GDM1 (cell line): ENCODE measurements at regions not wholly inside any gene's neighbourhood (a gene's known extent, or its start where the extent isn't known, plus 50 kb on each side); places are given as distances from the start of the nearest gene placed in this dataset.
"Not testable (repeated sequence)": the region's sequence is repeated elsewhere in the genome, so short reads cannot be mapped to it uniquely, and the experiment has no call there.

ENCODE experiments used
- DNase-seq: peaks from one replicate; lab custom pipeline; 2025; lab: John Stamatoyannopoulos, UW

DNA sequence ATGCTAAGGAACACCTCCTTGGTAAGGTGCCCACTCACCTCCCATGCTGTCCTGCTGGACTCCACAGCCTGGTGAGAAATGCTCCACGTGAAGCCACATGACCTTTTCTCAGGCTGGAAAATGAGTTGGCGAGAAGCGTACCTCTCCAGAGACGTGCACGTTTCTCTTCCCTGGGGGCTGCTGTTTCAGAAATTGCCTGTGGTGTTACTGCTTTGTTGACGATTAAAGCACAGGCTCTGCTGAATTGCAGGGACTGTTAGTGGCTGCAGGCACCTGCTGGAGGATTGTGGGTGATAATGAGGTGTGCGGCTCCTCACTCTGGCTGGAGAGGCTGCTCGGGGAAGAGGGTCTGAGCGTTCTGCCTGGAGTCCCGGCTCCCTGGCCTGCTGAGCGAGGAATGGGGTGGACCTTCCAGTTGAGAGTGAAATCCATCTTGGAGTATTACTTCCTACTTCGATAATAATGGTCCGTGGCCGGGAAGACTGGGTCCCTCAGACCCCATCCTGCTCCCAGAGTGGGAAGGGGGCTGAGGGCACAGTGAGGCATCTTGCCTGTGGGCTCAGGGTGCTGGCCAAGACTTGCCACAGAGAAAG is 199.3 kb upstream of the HDAC4 start:
- DNase-seq = no peak

DNA sequence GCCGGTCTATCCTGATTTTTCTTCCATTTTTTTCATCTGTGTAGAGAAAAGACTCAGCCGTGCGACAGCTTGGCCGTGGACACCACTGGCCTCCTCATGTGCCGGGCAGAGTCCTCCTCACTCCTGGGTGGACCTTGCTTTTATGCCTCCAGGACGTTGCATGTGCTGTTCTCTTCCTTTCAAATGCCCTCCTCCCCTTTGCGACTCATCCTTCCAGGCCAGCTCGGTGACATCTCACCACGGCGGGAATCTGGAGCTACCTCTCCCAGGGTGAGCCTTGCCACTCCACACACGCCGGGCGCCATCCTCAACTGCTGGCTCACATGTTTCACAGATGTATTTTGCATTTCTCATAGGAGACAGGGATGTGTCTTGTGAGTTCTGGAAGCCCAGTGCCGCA is 198.5 kb upstream of the HDAC4 start:
- DNase-seq = no peak

DNA sequence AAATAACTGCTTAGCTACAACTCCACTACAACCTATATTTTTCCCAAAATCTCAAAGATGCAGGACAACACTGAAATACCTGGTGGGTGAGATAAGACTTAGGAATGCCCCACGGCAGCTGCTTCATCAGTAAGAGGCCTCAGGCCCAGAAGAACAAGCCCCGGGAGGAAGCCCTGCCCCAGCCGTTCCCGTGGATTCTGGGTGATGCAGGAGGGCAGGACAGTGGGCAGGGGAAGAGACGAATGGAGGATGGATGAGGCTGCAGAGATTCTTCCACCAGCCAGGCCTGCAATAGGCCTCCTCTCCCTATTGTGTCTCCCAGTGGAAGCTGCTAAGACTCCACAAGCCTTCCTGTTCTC is 197.9 kb upstream of the HDAC4 start:
- DNase-seq = no peak

DNA sequence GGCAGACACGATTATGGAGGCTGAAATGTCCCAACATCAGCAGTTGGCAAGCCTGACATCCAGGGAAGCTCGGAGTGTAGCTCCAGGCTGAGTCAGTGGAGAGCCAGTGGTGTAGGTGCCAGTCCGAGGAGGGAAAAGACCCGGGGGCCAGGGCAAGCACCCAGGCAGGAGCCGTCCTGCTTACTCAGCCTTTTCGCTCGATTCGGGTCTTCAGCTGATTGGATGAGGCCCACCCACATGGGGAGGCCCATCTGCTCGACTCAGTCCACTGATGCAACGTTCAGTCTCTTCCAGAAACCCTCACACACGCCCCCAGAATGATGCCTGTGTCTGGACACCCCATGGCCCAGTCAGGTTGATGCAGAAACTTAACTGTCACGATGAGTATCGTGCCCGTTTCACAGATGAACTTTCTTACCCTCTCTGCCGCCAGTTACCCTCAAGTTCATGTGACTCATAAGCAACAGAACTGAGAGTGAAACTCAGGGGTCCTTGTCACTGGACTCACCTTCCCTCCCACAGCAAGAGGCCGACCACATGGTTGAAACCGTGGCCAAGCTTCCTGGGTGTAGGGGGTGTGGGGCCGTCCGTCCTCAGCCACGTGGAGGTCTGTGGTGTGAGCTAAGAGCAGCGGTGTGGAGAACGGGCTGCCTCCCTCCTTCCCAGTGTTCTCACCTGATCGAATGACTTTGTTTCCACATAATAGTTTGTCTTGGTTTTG is 197.4 kb upstream of the HDAC4 start:
- no peak for DNase-seq

DNA sequence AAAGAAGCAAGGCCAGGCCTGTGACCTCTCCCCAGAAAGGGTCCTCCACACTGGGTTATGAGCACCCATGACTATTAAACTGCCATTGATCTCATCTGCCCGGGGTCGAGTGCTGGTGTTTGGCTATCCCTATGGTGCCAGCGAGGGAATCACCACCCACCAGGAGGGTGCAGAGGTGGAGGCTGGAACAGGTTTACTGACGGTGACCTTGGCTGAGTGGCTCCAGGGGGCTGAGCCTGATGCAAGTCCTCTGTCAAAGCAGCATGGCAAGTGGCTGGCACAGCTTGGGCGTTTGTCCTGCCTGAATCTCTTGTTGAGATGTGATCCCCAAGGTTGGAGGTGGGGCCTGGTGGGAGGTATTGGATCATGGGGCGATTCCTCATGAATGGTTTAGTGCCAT is 196.4 kb upstream of the HDAC4 start:
- no peak for DNase-seq

DNA sequence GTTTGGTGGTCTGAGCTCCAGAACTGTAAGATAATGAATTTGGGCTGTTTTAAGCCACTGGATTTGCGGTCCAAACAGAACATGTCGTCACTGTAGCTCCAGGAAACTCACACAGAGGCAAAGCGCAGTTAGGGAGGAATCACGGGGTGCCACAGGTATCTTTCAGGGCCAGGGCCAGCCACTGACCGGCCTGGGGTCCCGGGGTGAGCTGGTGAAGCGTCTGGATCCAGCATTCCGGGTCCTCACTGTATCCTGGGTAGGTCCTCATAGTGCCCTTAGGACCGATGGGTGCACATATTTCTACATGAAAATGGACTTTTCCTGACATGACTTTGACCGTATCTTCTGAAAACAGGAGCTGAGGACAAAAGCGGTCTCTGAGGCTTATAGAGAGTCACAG is 196.0 kb upstream of the HDAC4 start:
- no peak for DNase-seq

DNA sequence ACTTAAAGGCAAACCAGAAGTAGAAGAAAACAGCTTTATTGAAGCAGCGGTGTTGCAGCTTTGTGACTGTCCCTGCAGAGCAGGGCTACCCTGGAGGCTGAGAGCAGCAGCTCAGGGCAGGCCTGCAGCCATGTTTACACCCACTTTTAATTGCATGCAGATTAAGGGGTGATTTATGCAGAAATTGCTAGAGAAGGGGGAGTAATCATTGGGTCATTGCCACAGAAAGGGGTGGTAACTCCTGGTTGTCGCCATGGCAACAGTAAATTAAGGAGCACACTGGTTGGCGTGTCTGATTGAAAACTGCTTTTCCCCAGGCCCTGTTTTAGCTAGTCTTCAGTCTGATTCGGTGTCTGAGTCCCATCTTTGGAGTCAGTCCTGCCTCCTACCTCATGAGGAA is 195.4 kb upstream of the HDAC4 start:
- DNase-seq = no peak

DNA sequence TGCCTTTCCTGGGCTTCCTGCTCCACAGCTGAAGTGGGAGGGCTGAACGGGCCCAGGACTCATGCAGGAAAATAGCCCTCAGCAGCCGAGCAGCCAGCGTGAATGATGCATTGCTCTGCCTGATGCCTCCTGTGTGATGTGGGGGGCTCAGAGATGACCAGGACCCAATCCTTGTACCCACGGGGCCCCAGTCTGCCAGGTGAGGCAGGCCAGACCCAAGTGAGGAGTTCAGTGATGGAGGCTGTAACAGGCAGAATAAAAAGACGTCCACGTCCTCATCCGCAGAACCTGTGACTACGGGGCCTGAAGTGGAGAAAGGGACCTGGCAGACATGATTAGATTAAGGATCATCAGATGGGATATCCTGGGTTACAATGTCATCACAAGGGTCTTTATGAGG is 194.9 kb upstream of the HDAC4 start:
- no peak for DNase-seq

DNA sequence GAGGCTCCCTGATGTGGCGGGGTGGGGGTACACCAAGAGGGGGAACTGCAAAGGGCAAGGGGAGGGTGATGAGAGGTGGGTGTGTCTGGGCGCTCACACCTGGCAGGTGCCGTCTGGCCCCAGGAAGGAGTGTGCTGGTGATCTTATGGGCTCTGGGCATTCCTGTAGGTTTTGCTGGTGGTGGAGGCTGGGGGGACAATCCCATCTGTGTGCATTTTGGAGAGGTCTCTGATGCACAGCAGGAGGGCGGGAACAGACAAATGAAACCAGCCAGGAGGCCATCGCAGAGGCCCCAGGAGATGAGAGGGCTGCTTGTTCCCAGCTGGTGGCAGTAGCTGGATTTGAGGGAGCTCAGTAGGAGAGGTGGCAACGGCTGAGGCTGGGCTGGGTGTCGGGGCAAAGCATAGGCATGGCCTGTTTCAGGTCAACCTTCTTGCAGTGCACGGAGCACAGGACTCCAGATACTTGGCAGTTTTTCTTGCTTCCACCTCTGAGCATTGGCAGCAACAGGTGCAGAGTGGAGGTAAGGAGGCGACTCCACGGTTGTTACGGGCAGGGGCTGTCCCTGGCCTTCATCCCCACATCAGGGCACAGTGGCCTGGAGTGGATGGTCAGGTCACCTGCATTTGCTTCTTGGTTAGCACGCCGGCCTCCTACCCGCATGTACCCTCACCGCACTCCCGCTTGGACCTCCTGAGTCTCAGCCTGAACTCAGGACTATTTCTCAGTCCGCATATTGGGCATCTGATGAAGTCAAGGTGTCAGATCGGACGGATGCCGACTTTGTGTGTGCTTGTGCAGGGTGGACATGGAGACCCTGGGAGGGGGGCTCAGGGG is 194.2 kb upstream of the HDAC4 start:
- DNase-seq = no peak

DNA sequence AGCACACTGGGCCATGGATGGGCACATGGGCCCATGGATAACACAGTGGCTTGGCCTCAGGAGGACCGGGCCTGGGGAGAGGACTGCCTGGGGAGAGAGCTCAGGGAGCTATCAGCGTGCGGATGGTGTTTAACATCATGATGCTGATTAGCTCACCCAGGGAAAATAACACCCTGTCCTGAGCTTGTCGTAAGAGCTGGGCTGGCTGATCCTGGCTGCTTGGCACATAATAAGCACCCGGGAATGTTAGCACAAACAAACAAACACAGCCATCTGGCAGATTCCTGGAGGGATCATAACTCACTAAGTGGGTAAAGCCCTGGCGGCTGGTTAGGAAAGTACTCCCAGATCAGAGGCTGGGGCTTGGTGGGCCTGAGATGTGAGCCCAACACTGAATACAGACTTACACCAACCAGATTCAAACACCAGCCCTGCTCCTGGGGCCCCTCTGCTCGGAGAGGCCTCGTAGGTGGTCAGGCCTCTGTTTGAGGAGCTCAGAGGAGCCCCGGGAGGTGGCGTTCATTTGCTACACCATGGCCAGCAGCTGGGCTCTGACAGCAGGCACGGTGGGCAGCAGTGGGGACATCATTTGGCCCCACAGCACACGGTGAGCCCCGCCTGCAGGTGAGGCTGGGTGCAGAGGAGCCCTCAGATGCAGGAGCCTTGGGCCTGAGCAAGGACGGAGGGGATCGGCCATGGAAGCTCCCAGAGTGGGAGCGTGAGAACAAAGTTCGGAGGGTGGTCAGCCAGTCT is 193.4 kb upstream of the HDAC4 start:
- no peak for DNase-seq

DNA sequence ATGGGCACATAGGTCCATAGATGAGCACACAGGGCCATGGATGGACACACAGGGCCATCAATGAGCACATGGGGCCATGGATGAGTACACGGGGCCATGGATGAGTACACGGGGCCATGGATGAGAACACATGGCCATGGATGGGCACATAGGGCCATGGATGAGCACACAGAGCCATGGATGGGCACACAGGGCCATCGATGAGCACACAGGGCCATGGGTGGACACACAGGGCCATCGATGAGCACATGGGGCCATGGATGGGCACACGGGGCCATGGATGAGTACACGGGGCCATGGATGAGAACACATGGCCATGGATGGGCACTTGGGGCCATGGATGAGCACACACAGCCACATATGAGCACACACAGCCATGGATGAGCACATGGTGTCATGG is 192.6 kb upstream of the HDAC4 start:
- no peak for DNase-seq

DNA sequence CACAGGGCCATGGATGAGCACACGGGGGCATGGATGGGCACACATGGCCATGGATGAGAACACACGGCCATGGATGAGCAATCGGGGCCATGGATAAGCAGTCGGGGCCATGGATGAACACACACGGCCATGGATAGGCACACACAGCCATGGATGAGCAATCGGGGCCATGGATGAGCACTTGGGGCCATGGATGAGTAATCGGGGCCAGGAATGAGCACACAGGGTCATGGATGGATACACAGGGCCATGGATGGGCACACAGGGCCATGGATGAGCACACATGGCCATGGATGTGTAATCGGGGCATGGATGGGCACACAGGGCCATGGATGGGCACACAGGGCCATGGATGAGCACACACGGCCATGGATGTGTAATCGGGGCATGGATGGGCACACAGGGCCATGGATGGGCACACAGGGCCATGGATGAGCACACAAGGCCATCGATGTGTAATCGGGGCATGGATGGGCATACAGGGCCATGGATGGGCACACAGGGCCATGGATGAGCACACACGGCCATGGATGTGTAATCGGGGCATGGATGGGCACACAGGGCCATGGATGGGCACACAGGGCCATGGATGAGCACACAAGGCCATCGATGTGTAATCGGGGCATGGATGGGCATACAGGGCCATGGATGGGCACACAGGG is 191.9 kb upstream of the HDAC4 start:
- DNase-seq = not testable (repeated sequence)

DNA sequence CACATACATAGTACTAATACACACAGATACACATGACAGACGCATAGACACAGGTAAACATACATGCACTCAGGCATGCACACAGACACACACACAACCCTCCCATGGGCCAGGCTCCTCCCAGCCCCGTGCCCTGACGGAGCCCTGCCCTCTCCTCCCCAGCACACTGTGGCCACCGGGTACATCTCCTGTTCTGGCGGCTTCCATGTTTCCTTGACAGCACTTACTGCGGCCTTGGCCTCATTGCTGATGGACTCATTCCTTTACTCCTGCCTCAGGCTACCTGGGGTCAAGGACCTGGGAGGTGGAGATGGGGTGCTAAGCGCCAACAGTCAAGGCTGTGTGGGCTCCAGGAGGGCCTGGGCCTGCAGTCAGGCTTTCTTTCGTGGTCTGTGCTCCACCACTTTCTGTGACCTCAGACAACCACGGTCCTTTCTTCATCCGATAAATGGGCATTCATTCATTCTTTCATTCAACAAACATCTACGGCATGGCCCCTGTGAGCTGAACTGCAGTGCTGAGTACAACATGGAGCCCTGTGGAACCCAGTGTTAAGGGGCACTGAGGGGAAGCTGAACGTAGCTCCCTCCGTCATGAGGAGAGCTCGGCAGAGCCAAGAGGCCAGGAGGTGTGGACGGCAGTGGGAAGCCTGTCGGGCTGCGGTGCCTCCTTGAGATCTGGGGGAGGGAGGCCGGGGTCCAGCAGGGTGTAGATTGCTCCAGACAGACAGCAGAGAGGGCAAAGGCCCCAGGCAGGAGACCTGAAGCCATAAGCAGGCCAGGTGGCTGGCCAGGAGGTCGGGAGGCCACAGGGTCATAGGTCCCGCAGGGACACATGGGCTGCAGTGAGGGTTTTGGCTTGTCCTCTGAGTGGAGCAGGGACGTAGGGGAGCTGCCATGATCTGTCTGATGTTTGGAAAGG is 190.4 kb upstream of the HDAC4 start:
- DNase-seq = no peak

DNA sequence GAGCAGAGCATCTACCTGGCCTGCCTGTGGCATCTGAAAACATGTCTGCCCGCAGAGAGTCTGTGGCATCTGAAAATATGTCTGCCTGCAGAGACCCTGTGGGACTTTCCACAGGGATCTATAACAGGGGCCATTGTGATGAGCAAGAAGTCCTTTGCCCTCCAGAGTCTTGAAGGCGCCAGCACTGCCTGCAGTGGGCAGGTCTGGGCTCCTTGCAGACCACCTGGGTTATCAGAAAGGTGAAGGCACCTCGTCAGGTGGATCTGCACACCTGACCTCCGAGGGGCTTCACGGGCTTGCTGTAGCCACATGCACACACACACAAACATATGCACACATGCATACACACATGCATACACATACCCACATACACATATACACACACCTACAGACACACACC is 189.5 kb upstream of the HDAC4 start:
- no peak for DNase-seq

DNA sequence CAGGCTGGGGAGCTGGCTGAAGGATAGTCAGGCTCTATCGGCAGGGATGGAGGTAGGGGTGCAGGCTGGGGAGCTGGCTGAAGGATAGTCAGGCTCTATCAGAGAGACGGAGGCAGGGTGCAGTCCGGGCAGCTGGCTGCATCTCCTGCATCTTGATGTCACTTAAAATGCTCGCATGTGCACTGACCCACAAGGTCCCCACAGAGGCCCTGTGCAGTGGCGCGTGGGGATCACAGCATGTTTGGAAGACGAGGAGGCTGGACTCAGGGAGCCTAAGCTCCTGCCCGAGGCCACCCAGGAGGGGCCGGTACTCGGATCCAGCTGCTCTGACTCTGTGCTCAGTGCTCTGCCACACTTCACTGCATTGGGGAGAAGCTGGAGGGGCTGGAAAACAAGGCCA is 189.0 kb upstream of the HDAC4 start:
- no peak for DNase-seq

DNA sequence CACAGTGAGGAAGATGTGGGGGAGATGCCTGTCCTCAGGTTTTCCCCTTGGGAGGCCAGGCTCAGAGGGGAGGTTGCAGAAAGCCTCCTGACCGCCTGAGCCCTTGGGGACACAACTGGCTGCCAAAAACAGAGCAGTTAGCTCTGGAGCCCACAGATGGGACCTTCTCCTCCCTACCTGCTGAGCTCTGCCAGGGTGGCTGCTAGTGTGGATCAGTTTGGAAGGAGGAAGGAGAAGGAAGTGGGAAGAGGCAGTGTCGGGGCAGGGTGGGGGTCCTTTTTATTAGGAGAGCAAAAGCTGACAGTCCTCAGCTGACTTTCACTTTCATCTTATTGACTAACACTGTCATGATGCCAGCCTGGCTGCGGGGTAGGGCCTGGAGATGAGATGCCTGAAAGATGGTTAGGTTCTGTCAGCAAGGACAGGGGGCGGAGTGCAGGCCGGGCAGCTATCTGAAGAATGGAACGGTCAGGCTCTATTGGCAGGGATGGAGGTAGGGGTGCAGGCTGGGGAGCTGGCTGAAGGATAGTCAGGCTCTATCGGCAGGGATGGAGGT is 188.5 kb upstream of the HDAC4 start:
- no peak for DNase-seq

DNA sequence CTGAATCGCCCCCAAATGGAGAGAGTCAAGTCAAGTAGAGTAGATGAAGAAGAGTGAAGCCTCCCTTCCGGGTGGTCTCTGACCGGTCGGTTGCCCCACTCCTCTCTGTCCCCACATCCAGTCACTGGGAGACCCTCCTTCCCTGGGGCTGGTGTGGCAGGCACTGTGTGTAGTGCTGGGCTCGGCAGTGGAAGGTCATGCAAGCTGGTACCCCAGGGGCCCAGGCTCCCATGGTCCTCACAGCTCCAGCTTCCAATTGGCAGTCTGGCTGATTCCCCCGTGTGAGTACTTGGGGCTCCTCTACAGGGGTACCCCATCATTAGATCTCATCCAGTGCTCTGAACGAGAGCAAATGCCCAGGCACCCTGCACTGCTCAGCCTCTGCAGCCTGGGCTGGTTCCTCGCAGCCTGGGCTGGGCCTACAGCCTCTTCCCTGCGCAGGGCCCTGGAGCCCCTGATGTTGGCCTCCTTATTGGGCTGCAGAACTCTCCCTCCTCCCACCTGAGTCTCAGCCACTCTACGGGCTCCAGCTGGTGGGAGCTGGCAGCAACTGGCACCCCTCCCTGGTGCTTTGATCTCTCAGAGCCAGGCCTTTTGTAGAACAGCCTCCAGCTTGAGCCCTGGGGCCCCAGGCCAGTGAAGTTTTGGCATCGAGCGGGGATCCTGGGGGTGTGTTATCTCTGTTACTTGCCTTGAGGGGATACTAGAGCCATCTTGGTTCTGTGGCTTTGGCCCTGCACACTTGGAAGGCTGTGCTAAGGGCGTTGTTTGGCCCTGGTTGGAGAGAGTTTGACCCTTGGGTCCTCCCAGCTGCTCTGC is 187.8 kb upstream of the HDAC4 start:
- no peak for DNase-seq

DNA sequence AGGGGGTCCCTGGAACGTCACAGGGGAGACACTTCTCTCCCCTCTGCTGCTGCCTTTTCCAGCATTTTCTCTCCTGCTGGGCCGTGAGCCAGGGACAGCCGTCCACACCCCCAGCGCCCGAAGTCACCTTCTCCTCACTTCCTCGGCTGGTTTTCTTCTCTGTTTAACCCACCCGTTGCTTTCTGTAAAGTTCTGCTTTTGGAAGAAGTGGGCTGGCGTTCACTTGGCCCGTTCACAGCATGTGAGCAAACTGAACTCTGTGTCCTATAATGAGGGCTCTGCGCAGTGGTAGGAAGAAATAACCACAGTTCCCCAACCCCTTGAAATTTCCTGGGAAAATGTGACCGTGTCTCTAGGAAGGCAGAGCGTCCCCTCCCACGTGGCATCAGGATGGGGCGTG is 187.0 kb upstream of the HDAC4 start:
- no peak for DNase-seq

DNA sequence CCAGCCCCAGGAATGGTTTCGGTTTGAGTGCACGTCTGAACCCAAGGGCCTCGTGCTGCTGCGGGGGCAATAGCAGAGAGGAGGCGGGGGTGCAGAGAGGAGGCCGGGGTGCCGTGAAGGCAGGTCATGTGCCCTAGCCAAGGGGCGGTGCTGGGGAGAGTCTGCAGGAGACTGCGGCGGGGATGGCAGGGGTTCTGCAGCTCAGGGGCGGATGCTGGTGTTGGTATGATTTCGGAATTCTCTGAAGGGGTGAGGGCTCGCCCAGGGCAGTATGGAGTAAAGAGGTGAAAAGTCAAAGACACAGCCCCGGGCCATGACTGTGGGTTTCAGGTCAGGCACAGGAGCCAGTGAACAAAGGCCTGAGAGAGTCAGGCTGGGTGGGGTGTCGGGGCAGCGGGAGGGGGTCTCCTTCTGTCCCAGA is 186.5 kb upstream of the HDAC4 start:
- DNase-seq = no peak
